Right lobe of liver (tissue), 6 donors: ENCODE measurements at regions not wholly inside any gene's neighbourhood (a gene's known extent, or its start where the extent isn't known, plus 50 kb on each side); places are given as distances from the start of the nearest gene placed in this dataset.
A peak's percentile ranks its signal among the peaks of the same experiment; 100 is the strongest.

ENCODE experiments used
- ATAC-seq, 4 donors: fragments of 200-7000 bp; cut with Tn5 transposase; one replicate each; pipeline ENCODE4 v1.9.1; 2020; ENCODE audit warnings: mild to moderate bottlenecking in 4 of 4, moderate library complexity in 4 of 4
- DNase-seq, 3 donors: peaks; one replicate each; pipeline ENCODE4 v3.0.0-alpha.2; 2020
- H3K27ac ChIP-seq, 3 donors: fragments of 200-600 bp; one replicate each; pipeline ENCODE4 v1.8.0; 2022
- H3K27me3 ChIP-seq, 2 donors: fragments of 200-600 bp; one replicate each; pipeline ENCODE4 v1.8.0; 2022
- H3K36me3 ChIP-seq, 4 donors: fragments of 200-600 bp; sonication (generic) in 1 of 4; one replicate each; pipeline versions ENCODE4 v1.5.1 to v1.8.0; 2017 to 2022; ENCODE audit warnings: control low read depth in 1 of 4
- H3K4me1 ChIP-seq, 4 donors: fragments of 200-600 bp; sonication (generic) in 1 of 4; one replicate each; pipeline versions ENCODE4 v1.5.1 to v1.8.0; 2017 to 2022; ENCODE audit warnings: control low read depth in 1 of 4
- H3K4me3 ChIP-seq, 3 donors: fragments of 200-600 bp; one replicate each; pipeline ENCODE4 v1.8.0; 2022
- H3K9me3 ChIP-seq, 4 donors: fragments of 200-600 bp; sonication (generic) in 1 of 4; one replicate each; pipeline versions ENCODE4 v1.5.1 to v1.8.0; 2017 to 2022; ENCODE audit warnings: control low read depth in 1 of 4
- CTCF ChIP-seq, 4 donors: fragments of 200-600 bp in 3 of 4; fragments of 450-650 bp in 1 of 4; IDR thresholded peaks; one replicate each; pipeline versions ENCODE4 v1.5.1 to v1.8.0; 2016 to 2022; ENCODE audit warnings: antibody characterized with exemption in 4 of 4, mild to moderate bottlenecking in 2 of 4
- POLR2A ChIP-seq: fragments of 450-650 bp; IDR thresholded peaks from one replicate; pipeline ENCODE4 v1.6.1; 2017; ENCODE audit warnings: antibody characterized with exemption, mild to moderate bottlenecking
- WGBS: methylation state at CpG from one replicate; pipeline ENCODE4 v1.1.6; 2018; ENCODE audit warnings: low coverage, low lambda C conversion rate; ENCODE audit not compliant: insufficient coverage; ENCODE audit errors: missing lambda C conversion rate; 5-methylcytosine and 5-hydroxymethylcytosine counted together
- intact Hi-C, 2 donors: fragments of 100-400 bp; cut with DNase I; formaldehyde crosslinking; loops; one replicate each; pipeline versions ENCODE4 v1.11.2 to v1.14.1; 2022
- donor health status: DM: no; HTN: yes; CAD: no.
- donor health status: DM: no; HTN: no; CAD: no.
- donor health status: DM: no; HTN: no; CAD: no.
- donor health status: DM: no; HTN: yes; CAD: no.
- donor health status: DM: no; HTN: yes; CAD: no.

GRCh38 chr11:29802522-29802921 is 214.3 kb downstream of the KCNA4 start:
- TF ChIP-seq CTCF (IDR thresholded peaks at IDR 0.05): no peak
- TF ChIP-seq POLR2A: no peak
- Histone ChIP-seq H3K27ac (peak overlapping the region in 2 of 3 donors; percentile 34 to 49), H3K27me3 (no peaks in the 10 kb centered on the region), H3K36me3 (no peaks in the 10 kb centered on the region), H3K4me3 (no peak overlapping the region), H3K9me3 (no peaks in the 10 kb centered on the region), H3K4me1 (peaks cover 0 to 55% (median 15%) of the 10 kb centered on the region in 4 donors)
- peak; percentile 84 to 95 (median 94) for ATAC-seq
- DNase-seq: peak in 1 of 3 donors; percentile 57
- intact Hi-C loops: no loop called here

GRCh38 chr11:29801561-29801960 is 215.3 kb downstream of the KCNA4 start:
- intact Hi-C loops: no loop called here
- H3K9me3 ChIP-seq: no peaks in the 10 kb centered on the region
- H3K27me3 ChIP-seq: no peaks in the 10 kb centered on the region
- H3K36me3 ChIP-seq: no peaks in the 10 kb centered on the region
- peaks cover 0 to 55% (median 15%) of the 10 kb centered on the region in 4 donors for H3K4me1 ChIP-seq
- H3K4me3 ChIP-seq: no peak overlapping the region
- ATAC-seq (peak; percentile 81 to 84 (median 83)), DNase-seq (peak in 1 of 3 donors; percentile 50)
- peak overlapping the region in 2 of 3 donors; percentile 34 to 49 for H3K27ac ChIP-seq
- TF ChIP-seq POLR2A: no peak
- 0% methylated on average over 1 of the region's 1 CpG for WGBS

- DNase-seq: no peak
- no peak overlapping the region for H3K4me3 ChIP-seq
- H3K9me3 ChIP-seq: no peaks in the 10 kb centered on the region
- H3K4me1 ChIP-seq: no peaks in the 10 kb centered on the region
- H3K27ac ChIP-seq: no peak overlapping the region
- WGBS: 75% methylated on average over 1 of the region's 1 CpG
- H3K27me3 ChIP-seq: no peaks in the 10 kb centered on the region
- H3K36me3 ChIP-seq: no peaks in the 10 kb centered on the region
- intact Hi-C loops: no loop called here
- TF ChIP-seq POLR2A: no peak
- TF ChIP-seq CTCF (IDR thresholded peaks at IDR 0.05): no peak
- ATAC-seq: no peak
These were observed 230.7 kb downstream of the KCNA4 start for GRCh38 chr11:29786092-29786491.

- intact Hi-C loops: no loop called here
- DNase-seq (no peak), ATAC-seq (no peak)
- no peak overlapping the region for H3K27ac ChIP-seq
- no peak overlapping the region for H3K4me3 ChIP-seq
- H3K36me3 ChIP-seq: no peaks in the 10 kb centered on the region
- WGBS: 19% methylated on average over 1 of the region's 1 CpG
- no peaks in the 10 kb centered on the region for H3K27me3 ChIP-seq
- TF ChIP-seq CTCF (IDR thresholded peaks at IDR 0.05): no peak
- no peak for TF ChIP-seq POLR2A
- H3K9me3 ChIP-seq: no peaks in the 10 kb centered on the region
- no peaks in the 10 kb centered on the region for H3K4me1 ChIP-seq
These were observed 233.3 kb downstream of the KCNA4 start for GRCh38 chr11:29783506-29783905.

GRCh38 chr11:29782447-29782846 is 234.4 kb downstream of the KCNA4 start:
- 67% methylated on average over 1 of the region's 1 CpG for WGBS
- no peak for TF ChIP-seq CTCF (IDR thresholded peaks at IDR 0.05)
- TF ChIP-seq POLR2A: no peak
- Histone ChIP-seq H3K36me3 (no peaks in the 10 kb centered on the region), H3K27me3 (no peaks in the 10 kb centered on the region), H3K4me1 (no peaks in the 10 kb centered on the region), H3K27ac (no peak overlapping the region), H3K4me3 (no peak overlapping the region), H3K9me3 (no peaks in the 10 kb centered on the region)
- intact Hi-C loops: no loop called here
- DNase-seq (no peak), ATAC-seq (no peak)
